RWPE2 (cell line): ENCODE measurements at regions not wholly inside any gene's neighbourhood (a gene's known extent, or its start where the extent isn't known, plus 50 kb on each side); places are given as distances from the start of the nearest gene placed in this dataset.

Source experiments
- ATAC-seq: fragments of 200-7000 bp; cut with Tn5 transposase; 3 replicates; pipeline ENCODE4 v1.9.1; 2021; ENCODE audit warnings: low read depth
- DNase-seq: peaks from one replicate; pipeline ENCODE4 v3.0.0-alpha.2; 2020; ENCODE audit warnings: low spot score
- H3K27ac ChIP-seq: fragments of 450-650 bp; 2 replicates; pipeline ENCODE4 v1.5.1; 2017; ENCODE audit warnings: mild to moderate bottlenecking; ENCODE audit not compliant: poor library complexity, severe bottlenecking
- H3K27me3 ChIP-seq: fragments of 250-450 bp; sonication (Bioruptor Pico); 2 replicates; pipeline ENCODE4 v1.5.1; 2021; ENCODE audit warnings: mild to moderate bottlenecking, moderate library complexity; ENCODE audit not compliant: insufficient read depth, poor library complexity, severe bottlenecking
- H3K36me3 ChIP-seq: fragments of 250-450 bp; sonication (Bioruptor Pico); 2 replicates; pipeline ENCODE4 v1.5.1; 2020; ENCODE audit warnings: low read depth, mild to moderate bottlenecking, moderate library complexity
- H3K4me1 ChIP-seq: fragments of 250-450 bp; sonication (Bioruptor Pico); 2 replicates; pipeline ENCODE4 v1.5.1; 2021; ENCODE audit warnings: mild to moderate bottlenecking, moderate library complexity; ENCODE audit not compliant: insufficient read depth, poor library complexity, severe bottlenecking
- H3K4me3 ChIP-seq: fragments of 250-450 bp; sonication (Bioruptor Pico); 2 replicates; pipeline ENCODE4 v1.5.1; 2021; ENCODE audit warnings: mild to moderate bottlenecking, moderate library complexity; ENCODE audit not compliant: severe bottlenecking
- H3K9me3 ChIP-seq: fragments of 250-450 bp; sonication (Bioruptor Pico); 2 replicates; pipeline ENCODE4 v1.5.1; 2021; ENCODE audit warnings: mild to moderate bottlenecking, moderate library complexity; ENCODE audit not compliant: severe bottlenecking
- CTCF ChIP-seq: fragments of 450-650 bp; IDR thresholded peaks from one replicate; pipeline ENCODE4 v1.5.1; 2017; ENCODE audit warnings: mild to moderate bottlenecking, moderate library complexity; ENCODE audit not compliant: poor library complexity, severe bottlenecking

- DNase-seq, result peak; percentile 85
Measured at GRCh38 chr14:65179918-65180724, 77.8 kb upstream of the MAX start.

GRCh38 chr14:65180725-65181025, 78.4 kb upstream of the MAX start:
- Histone ChIP-seq H3K4me3 (no peak overlapping the region), H3K9me3 (no peaks in the 10 kb centered on the region), H3K36me3 (no peaks in the 10 kb centered on the region), H3K4me1 (peaks cover 21% of the 10 kb centered on the region), H3K27me3 (no peaks in the 10 kb centered on the region), H3K27ac (peak overlapping the region; percentile 77)
- DNase-seq (no peak), ATAC-seq (no peak)
- no peak for TF ChIP-seq CTCF

More at GRCh38 chr14:65179918-65180724, 77.8 kb upstream of the MAX start:
- Histone ChIP-seq H3K4me1 (peaks cover 21% of the 10 kb centered on the region), H3K27me3 (no peaks in the 10 kb centered on the region), H3K4me3 (no peak overlapping the region), H3K36me3 (no peaks in the 10 kb centered on the region), H3K27ac (peak overlapping the region; percentile 77), H3K9me3 (no peaks in the 10 kb centered on the region)
- TF ChIP-seq CTCF, result no peak
- peak; percentile 94 for ATAC-seq

GRCh38 chr14:65184032-65184764, 81.9 kb upstream of the MAX start:
- H3K27me3 ChIP-seq, result no peaks in the 10 kb centered on the region
- TF ChIP-seq CTCF, result no peak
- no peak overlapping the region for H3K4me3 ChIP-seq
- ATAC-seq (peak; percentile 62), DNase-seq (no peak)
- peaks cover 21% of the 10 kb centered on the region for H3K4me1 ChIP-seq
- H3K9me3 ChIP-seq, result no peaks in the 10 kb centered on the region
- H3K27ac ChIP-seq, result peak overlapping the region; percentile 1
- no peaks in the 10 kb centered on the region for H3K36me3 ChIP-seq

GRCh38 chr14:65185829-65186228, 83.5 kb upstream of the MAX start:
- H3K4me1 ChIP-seq, result peaks cover 6% of the 10 kb centered on the region
- no peaks in the 10 kb centered on the region for H3K27me3 ChIP-seq
- no peak overlapping the region for H3K27ac ChIP-seq
- H3K36me3 ChIP-seq, result no peaks in the 10 kb centered on the region
- ATAC-seq (no peak), DNase-seq (no peak)
- H3K4me3 ChIP-seq, result no peak overlapping the region
- no peak for TF ChIP-seq CTCF
- H3K9me3 ChIP-seq, result no peaks in the 10 kb centered on the region

GRCh38 chr14:65186951-65187350, 84.6 kb upstream of the MAX start:
- Histone ChIP-seq H3K27ac (no peak overlapping the region), H3K4me1 (peaks cover 6% of the 10 kb centered on the region), H3K9me3 (no peaks in the 10 kb centered on the region), H3K4me3 (no peak overlapping the region), H3K36me3 (no peaks in the 10 kb centered on the region), H3K27me3 (no peaks in the 10 kb centered on the region)
- ATAC-seq, result no peak
- TF ChIP-seq CTCF, result no peak
- DNase-seq, result no peak
